Natural killer cell (primary cell): ENCODE measurements at regions not wholly inside any gene's neighbourhood (a gene's known extent, or its start where the extent isn't known, plus 50 kb on each side); places are given as distances from the start of the nearest gene placed in this dataset.

ENCODE experiments used
- ATAC-seq, 3 donors: fragments of 150-1000 bp in 2 of 3; fragments of 200-7000 bp in 1 of 3; cut with Tn5 transposase; 1 replicate in 1 of 3; 2 replicates in 2 of 3; pipeline ENCODE4 v1.10.0; 2021; ENCODE audit warnings: mild to moderate bottlenecking in 2 of 3, moderate library complexity in 2 of 3
- DNase-seq, 2 donors: peaks; one replicate each; pipeline versions ENCODE4 v3.0.0 to v3.0.0-alpha.2; 2013 to 2021; ENCODE audit warnings: mixed read lengths in 1 of 2
- H3K27ac ChIP-seq: one replicate; pipeline ENCODE4 v1.5.1; 2013; ENCODE audit warnings: mild to moderate bottlenecking, low read length
- H3K27me3 ChIP-seq: one replicate; pipeline ENCODE4 v1.6.1; 2013; ENCODE audit warnings: low read length; ENCODE audit not compliant: control insufficient read depth, insufficient read depth
- H3K36me3 ChIP-seq: one replicate; pipeline ENCODE4 v1.6.1; 2013; ENCODE audit warnings: low read length; ENCODE audit not compliant: control insufficient read depth, insufficient read depth
- H3K4me1 ChIP-seq: one replicate; pipeline ENCODE4 v1.6.1; 2013; ENCODE audit warnings: low read length; ENCODE audit not compliant: control insufficient read depth, insufficient read depth
- H3K4me3 ChIP-seq: one replicate; pipeline ENCODE4 v1.5.1; 2013; ENCODE audit warnings: low read length
- H3K9me3 ChIP-seq: one replicate; pipeline ENCODE4 v1.6.1; 2013; ENCODE audit warnings: low read length; ENCODE audit not compliant: control insufficient read depth, insufficient read depth
- H3K27ac Mint-ChIP-seq, 2 donors: one replicate each; pipeline ENCODE4 v1.8.0; 2022; ENCODE audit warnings: mild to moderate bottlenecking in 2 of 2, mixed read lengths in 2 of 2, moderate library complexity in 1 of 2
- H3K27me3 Mint-ChIP-seq, 2 donors: one replicate each; pipeline ENCODE4 v1.8.0; 2022; ENCODE audit warnings: low read depth in 2 of 2, mixed read lengths in 2 of 2
- H3K36me3 Mint-ChIP-seq: one replicate; pipeline ENCODE4 v1.8.0; 2022; ENCODE audit warnings: mixed read lengths
- H3K4me1 Mint-ChIP-seq, 2 donors: one replicate each; pipeline ENCODE4 v1.8.0; 2022; ENCODE audit warnings: mixed read lengths in 2 of 2
- H3K4me3 Mint-ChIP-seq: one replicate; pipeline ENCODE4 v1.8.0; 2022; ENCODE audit warnings: mild to moderate bottlenecking, moderate library complexity, mixed read lengths
- H3K9me3 Mint-ChIP-seq, 2 donors: one replicate each; pipeline ENCODE4 v1.8.0; 2022; ENCODE audit warnings: mixed read lengths in 2 of 2
- WGBS: methylation state at CpG from one replicate; pipeline ENCODE4 v1.1.7; 2013; ENCODE audit warnings: missing lambda C conversion rate; ENCODE audit not compliant: insufficient coverage; 5-methylcytosine and 5-hydroxymethylcytosine counted together
- intact Hi-C: fragments of 100-400 bp; cut with micrococcal nuclease; formaldehyde crosslinking; loops from one replicate; pipeline ENCODE4 v1.14.2; 2022
- TF ChIP-seq, protein P1 (sequence below): fragments of 200-600 bp; IDR thresholded peaks from one replicate; pipeline ENCODE4 v1.8.0; 2022; ENCODE audit warnings: antibody characterized with exemption

DNA sequence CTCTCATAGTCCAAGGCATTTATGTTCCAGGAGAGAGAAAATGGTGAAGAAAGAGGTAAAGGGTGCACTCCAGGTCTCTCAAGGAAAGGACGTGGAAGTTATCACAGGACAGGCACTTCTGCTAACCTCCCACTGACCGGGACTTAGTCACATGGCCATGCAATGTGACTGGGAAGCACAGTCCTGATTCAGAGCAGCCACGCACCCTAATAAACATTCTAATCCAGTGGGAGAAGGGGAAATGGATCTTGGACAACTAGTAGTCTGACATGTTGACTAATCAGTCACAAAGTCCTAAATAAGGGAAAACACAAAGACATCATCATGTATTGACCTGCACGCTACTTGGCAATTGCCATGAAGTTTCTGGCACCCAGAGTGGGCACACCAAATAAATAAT, 417.5 kb upstream of the ZMIZ1 start:
- H3K9me3 Mint-ChIP-seq = no peaks in the 10 kb centered on the region
- H3K27ac Mint-ChIP-seq = no peak overlapping the region
- no peaks in the 10 kb centered on the region for H3K4me1 ChIP-seq
- no peaks in the 10 kb centered on the region for H3K36me3 ChIP-seq
- WGBS = 90% methylated on average over 3 of the region's 4 CpGs
- intact Hi-C loops = no loop called here
- no peaks in the 10 kb centered on the region for H3K27me3 ChIP-seq
- peaks cover 26 to 59% of the 10 kb centered on the region in 2 donors for H3K27me3 Mint-ChIP-seq
- H3K36me3 Mint-ChIP-seq = no peaks in the 10 kb centered on the region
- H3K4me3 Mint-ChIP-seq = no peak overlapping the region
- H3K4me1 Mint-ChIP-seq = no peaks in the 10 kb centered on the region
- TF ChIP-seq, protein P1, sequence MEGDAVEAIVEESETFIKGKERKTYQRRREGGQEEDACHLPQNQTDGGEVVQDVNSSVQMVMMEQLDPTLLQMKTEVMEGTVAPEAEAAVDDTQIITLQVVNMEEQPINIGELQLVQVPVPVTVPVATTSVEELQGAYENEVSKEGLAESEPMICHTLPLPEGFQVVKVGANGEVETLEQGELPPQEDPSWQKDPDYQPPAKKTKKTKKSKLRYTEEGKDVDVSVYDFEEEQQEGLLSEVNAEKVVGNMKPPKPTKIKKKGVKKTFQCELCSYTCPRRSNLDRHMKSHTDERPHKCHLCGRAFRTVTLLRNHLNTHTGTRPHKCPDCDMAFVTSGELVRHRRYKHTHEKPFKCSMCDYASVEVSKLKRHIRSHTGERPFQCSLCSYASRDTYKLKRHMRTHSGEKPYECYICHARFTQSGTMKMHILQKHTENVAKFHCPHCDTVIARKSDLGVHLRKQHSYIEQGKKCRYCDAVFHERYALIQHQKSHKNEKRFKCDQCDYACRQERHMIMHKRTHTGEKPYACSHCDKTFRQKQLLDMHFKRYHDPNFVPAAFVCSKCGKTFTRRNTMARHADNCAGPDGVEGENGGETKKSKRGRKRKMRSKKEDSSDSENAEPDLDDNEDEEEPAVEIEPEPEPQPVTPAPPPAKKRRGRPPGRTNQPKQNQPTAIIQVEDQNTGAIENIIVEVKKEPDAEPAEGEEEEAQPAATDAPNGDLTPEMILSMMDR = no peak
- DNase-seq (no peak), ATAC-seq (no peak)
- H3K4me3 ChIP-seq = no peak overlapping the region
- H3K27ac ChIP-seq = no peak overlapping the region
- H3K9me3 ChIP-seq = no peaks in the 10 kb centered on the region

GRCh38 chr10:78653555-78653954, 415.2 kb upstream of the ZMIZ1 start:
- no peak overlapping the region for H3K27ac ChIP-seq
- Mint-ChIP-seq H3K4me3 (no peak overlapping the region), H3K27me3 (peaks cover 24 to 51% of the 10 kb centered on the region in 2 donors), H3K4me1 (no peaks in the 10 kb centered on the region), H3K36me3 (no peaks in the 10 kb centered on the region), H3K27ac (no peak overlapping the region), H3K9me3 (no peaks in the 10 kb centered on the region)
- WGBS = 88% methylated on average over 2 of the region's 2 CpGs
- no peaks in the 10 kb centered on the region for H3K9me3 ChIP-seq
- ATAC-seq (no peak), DNase-seq (no peak)
- no peak overlapping the region for H3K4me3 ChIP-seq
- intact Hi-C loops = no loop called here
- H3K36me3 ChIP-seq = no peaks in the 10 kb centered on the region
- no peaks in the 10 kb centered on the region for H3K4me1 ChIP-seq
- TF ChIP-seq, protein P1 = no peak
- no peaks in the 10 kb centered on the region for H3K27me3 ChIP-seq

- ATAC-seq (no peak), DNase-seq (no peak)
- Mint-ChIP-seq H3K27me3 (peaks cover 24 to 49% of the 10 kb centered on the region in 2 donors), H3K4me3 (no peak overlapping the region), H3K36me3 (no peaks in the 10 kb centered on the region), H3K27ac (no peak overlapping the region), H3K9me3 (no peaks in the 10 kb centered on the region), H3K4me1 (no peaks in the 10 kb centered on the region)
- Histone ChIP-seq H3K4me3 (no peak overlapping the region), H3K4me1 (no peaks in the 10 kb centered on the region), H3K36me3 (no peaks in the 10 kb centered on the region), H3K27ac (no peak overlapping the region), H3K27me3 (no peaks in the 10 kb centered on the region), H3K9me3 (no peaks in the 10 kb centered on the region)
- WGBS = 74% methylated on average over 3 of the region's 3 CpGs
- intact Hi-C loops = no loop called here
- TF ChIP-seq, protein P1 = no peak
Measured at GRCh38 chr10:78654047-78654590, 414.6 kb upstream of the ZMIZ1 start.

- WGBS = 92% methylated on average over 5 of the region's 5 CpGs
- no peak for DNase-seq
- Mint-ChIP-seq H3K4me1 (no peaks in the 10 kb centered on the region), H3K9me3 (no peaks in the 10 kb centered on the region), H3K27me3 (peaks cover 18 to 30% of the 10 kb centered on the region in 2 donors), H3K4me3 (no peak overlapping the region), H3K27ac (no peak overlapping the region), H3K36me3 (no peaks in the 10 kb centered on the region)
- no peaks in the 10 kb centered on the region for H3K9me3 ChIP-seq
- H3K27me3 ChIP-seq = no peaks in the 10 kb centered on the region
- H3K4me3 ChIP-seq = no peak overlapping the region
- no peaks in the 10 kb centered on the region for H3K4me1 ChIP-seq
- no peak for ATAC-seq
- no peaks in the 10 kb centered on the region for H3K36me3 ChIP-seq
- TF ChIP-seq, protein P1 = no peak
- intact Hi-C loops = loop anchor here (5.0 kb wide), 1 partner anchor 444 kb away; no protein-coding TSS in a partner anchor
- no peak overlapping the region for H3K27ac ChIP-seq
Measured at GRCh38 chr10:78655979-78656378, 412.8 kb upstream of the ZMIZ1 start.
